ENCODE measurements at regions not wholly inside any gene's neighbourhood (a gene's known extent, or its start where the extent isn't known, plus 50 kb on each side); places are given as distances from the start of the nearest gene placed in this dataset.
"Not testable (repeated sequence)": the region's sequence is repeated elsewhere in the genome, so short reads cannot be mapped to it uniquely, and the experiment has no call there.

- H3K27me3 ChIP-seq; H3K36me3 ChIP-seq; H3K9me3 ChIP-seq; DNase-seq; H3K4me3 ChIP-seq; in situ Hi-C loops (cut with MboI; ENCODE audit: low sequenced_read_pairs in 4 of 4); ATAC-seq; H3K27ac ChIP-seq; H3K4me1 ChIP-seq; intact Hi-C loops (cut with DNase I; ENCODE audit: low total_unique reads): not testable (repeated sequence)
Observed at GRCh38 chr16:29235836-29236370, 170.6 kb downstream of the NPIPB11 start.

- ATAC-seq; DNase-seq; H3K4me3 ChIP-seq; H3K9me3 ChIP-seq; in situ Hi-C loops (cut with MboI; ENCODE audit: low sequenced_read_pairs in 4 of 4); H3K27me3 ChIP-seq; H3K4me1 ChIP-seq; H3K27ac ChIP-seq; H3K36me3 ChIP-seq; intact Hi-C loops (cut with DNase I; ENCODE audit: low total_unique reads): not testable (repeated sequence)
Observed at GRCh38 chr16:29234536-29235275, 171.8 kb downstream of the NPIPB11 start.

GRCh38 chr16:29233705-29234404 lies 172.7 kb downstream of the NPIPB11 start:
- intact Hi-C loops (cut with DNase I; ENCODE audit: low total_unique reads) = not testable (repeated sequence)

GRCh38 chr16:29232811-29233704 lies 173.5 kb downstream of the NPIPB11 start:
- Histone ChIP-seq H3K4me3 (no peak overlapping the region), H3K36me3 (no peaks in the 10 kb centered on the region), H3K9me3 (no peaks in the 10 kb centered on the region), H3K4me1 (no peaks in the 10 kb centered on the region), H3K27ac (no peak overlapping the region), H3K27me3 (no peaks in the 10 kb centered on the region)
- TF ChIP-seq POLR2A (IDR thresholded peaks at IDR 0.05) (no peak), CTCF (IDR thresholded peaks at IDR 0.05 in 4 of 5, conservative IDR thresholded peaks at IDR 0.05 in 1 of 5) (no peak)
- no peak for DNase-seq
- in situ Hi-C loops (cut with MboI; ENCODE audit: low sequenced_read_pairs in 4 of 4) = no loop called here
- intact Hi-C loops (cut with DNase I; ENCODE audit: low total_unique reads) = no loop called here
- ATAC-seq = no peak

More at GRCh38 chr16:29233705-29234404, 172.7 kb downstream of the NPIPB11 start:
- ATAC-seq; H3K27me3 ChIP-seq; H3K9me3 ChIP-seq; in situ Hi-C loops (cut with MboI; ENCODE audit: low sequenced_read_pairs in 4 of 4); H3K36me3 ChIP-seq; H3K4me1 ChIP-seq; H3K27ac ChIP-seq; H3K4me3 ChIP-seq; DNase-seq: not testable (repeated sequence)

GRCh38 chr16:29232160-29232705 lies 174.3 kb downstream of the NPIPB11 start:
- H3K4me3 ChIP-seq; H3K4me1 ChIP-seq; H3K9me3 ChIP-seq; intact Hi-C loops (cut with DNase I; ENCODE audit: low total_unique reads); DNase-seq; H3K27ac ChIP-seq; in situ Hi-C loops (cut with MboI; ENCODE audit: low sequenced_read_pairs in 4 of 4); ATAC-seq; H3K27me3 ChIP-seq; H3K36me3 ChIP-seq: not testable (repeated sequence)

GRCh38 chr16:29231244-29231643 lies 175.3 kb downstream of the NPIPB11 start:
- no peaks in the 10 kb centered on the region for H3K9me3 ChIP-seq
- no peak for TF ChIP-seq CTCF (IDR thresholded peaks at IDR 0.05 in 4 of 5, conservative IDR thresholded peaks at IDR 0.05 in 1 of 5)
- no peak for TF ChIP-seq POLR2A (IDR thresholded peaks at IDR 0.05)
- no peak overlapping the region for H3K27ac ChIP-seq
- no peak for DNase-seq
- no peaks in the 10 kb centered on the region for H3K36me3 ChIP-seq
- ATAC-seq = no peak
- H3K4me1 ChIP-seq = no peaks in the 10 kb centered on the region
- in situ Hi-C loops (cut with MboI; ENCODE audit: low sequenced_read_pairs in 4 of 4) = no loop called here
- H3K27me3 ChIP-seq = no peaks in the 10 kb centered on the region
- intact Hi-C loops (cut with DNase I; ENCODE audit: low total_unique reads) = no loop called here
- H3K4me3 ChIP-seq = no peak overlapping the region

All from gastrocnemius medialis (tissue), 4 donors.